ENCODE measurements at regions not wholly inside any gene's neighbourhood (a gene's known extent, or its start where the extent isn't known, plus 50 kb on each side); places are given as distances from the start of the nearest gene placed in this dataset.
A peak's percentile ranks its signal among the peaks of the same experiment; 100 is the strongest.
"Not testable (repeated sequence)": the region's sequence is repeated elsewhere in the genome, so short reads cannot be mapped to it uniquely, and the experiment has no call there.

DNA sequence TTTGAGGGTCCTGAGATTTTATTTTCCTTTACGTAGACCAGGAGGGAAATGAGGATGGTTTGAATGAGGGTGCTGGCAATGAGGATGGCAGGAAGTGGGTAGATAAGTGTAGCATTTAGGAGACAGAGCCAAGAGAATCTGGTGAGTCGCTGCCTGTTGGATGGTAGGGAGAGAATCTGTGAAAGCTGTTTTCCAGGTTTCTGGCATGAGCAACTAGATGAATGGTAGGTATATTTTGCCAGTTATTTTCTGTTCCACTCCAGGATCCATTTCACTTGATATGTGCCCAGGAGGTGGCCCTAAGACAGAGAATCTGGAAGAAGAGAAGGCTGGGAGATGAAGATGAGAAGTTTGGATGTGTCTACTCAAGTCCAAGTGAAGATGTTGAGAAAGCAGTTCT is 63.3 kb upstream of the VIPR2 start:
- no peak for DNase-seq (ENCODE audit: low spot score)

DNA sequence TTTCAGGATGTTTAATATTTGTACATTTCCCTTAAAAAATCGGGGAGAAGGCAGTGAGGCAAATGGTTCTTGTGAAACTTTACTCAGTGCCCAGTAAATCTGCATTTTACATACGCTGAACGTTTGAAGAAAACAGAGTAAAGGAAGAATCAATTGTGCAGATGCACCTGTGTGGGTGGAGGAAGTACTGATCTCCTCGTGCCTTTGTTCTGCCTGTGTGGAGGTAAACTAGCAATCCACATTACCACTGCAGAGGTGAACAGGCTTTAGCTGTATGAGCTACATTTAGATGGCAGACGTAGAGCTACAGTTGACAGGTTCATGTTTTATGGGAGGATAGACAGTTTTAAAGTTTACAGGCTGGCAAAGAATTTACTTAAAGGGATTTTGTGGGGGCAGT is 62.7 kb upstream of the VIPR2 start:
- peak; percentile 21 for DNase-seq (ENCODE audit: low spot score)

DNA sequence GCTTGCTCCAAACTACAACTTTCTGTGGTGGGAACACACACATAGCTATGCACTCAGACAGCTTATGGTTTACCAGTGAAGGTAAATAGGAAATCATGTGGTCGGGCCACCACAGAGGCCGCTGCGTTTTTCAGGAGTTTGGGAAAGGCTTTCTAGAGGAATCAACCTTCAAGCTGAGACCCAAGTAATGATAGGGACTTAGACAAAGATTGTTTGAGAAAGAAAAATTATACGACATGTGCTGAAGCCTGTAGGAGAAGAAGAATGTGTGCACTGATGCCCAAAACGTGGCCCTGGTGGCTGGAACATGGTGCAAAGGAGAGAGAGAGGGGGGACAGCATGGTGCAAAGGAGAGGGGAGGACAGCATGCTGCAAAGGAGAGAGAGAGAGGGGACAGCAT is 61.2 kb upstream of the VIPR2 start:
- no peak for DNase-seq (ENCODE audit: low spot score)

DNA sequence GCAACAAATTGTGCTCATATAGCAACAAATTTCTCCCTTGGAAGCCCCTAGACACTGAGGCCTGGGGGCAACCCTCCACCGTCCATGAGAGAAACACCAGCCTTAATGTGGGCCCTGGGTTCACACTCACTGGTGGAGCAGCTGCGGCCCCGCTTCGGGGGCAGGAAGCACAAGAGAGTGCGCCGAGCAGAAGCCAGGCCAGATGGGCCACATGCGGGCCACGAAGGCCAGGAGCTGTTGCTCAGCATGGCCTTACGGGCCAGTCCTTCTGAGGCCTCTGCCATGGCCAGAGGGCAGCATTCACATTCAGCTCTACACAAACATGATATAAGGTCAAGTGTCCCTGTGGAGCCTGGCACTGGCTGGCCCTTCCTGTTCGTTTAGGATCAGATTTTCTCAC is 60.0 kb upstream of the VIPR2 start:
- no peak for DNase-seq (ENCODE audit: low spot score)

DNA sequence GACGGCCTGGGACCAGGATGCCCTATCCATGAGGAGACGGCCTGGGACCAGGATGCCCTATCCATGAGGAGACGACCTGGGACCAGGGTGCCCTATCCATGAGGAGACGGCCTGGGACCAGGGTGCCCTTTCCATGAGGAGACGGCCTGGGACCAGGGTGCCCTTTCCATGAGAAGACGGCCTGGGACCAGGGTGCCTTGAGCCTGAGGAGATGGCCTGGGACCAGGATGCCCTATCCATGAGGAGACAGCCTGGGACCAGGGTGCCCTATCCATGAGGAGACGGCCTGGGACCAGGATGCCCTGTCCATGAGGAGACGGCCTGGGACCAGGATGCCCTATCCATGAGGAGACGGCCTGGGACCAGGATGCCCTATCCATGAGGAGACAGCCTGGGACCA is 58.6 kb upstream of the VIPR2 start:
- DNase-seq (ENCODE audit: low spot score): not testable (repeated sequence)

DNA sequence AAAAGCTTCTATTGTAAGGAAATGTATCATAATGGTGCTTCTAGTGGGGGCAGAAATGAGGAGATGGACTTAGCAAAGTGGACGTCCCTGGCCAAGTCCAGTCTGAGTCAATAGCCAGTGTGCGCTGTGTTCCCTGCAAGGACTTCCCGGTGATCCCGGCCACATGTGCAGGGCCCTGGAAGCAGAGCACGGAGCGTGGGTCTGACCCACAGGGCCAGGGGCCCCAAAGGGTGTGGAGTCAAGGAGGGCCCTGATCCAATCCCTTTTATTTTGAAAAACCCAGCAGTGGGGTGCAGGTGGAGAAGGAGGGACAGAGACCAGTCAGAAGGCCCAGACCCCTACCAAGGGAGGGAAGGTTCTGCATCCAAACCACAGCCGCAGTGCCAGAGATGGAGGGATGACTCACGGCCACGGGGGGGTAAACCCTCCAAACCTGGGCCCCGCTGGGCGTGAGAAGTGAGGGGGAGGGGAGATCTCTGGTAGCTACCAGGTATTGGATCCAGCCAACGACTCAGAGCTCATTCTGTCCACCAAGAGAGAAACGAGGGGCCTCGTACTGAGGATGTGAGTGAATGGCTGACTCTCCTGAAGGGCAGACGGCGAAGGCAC is 57.2 kb upstream of the VIPR2 start:
- no peak for DNase-seq (ENCODE audit: low spot score)

DNA sequence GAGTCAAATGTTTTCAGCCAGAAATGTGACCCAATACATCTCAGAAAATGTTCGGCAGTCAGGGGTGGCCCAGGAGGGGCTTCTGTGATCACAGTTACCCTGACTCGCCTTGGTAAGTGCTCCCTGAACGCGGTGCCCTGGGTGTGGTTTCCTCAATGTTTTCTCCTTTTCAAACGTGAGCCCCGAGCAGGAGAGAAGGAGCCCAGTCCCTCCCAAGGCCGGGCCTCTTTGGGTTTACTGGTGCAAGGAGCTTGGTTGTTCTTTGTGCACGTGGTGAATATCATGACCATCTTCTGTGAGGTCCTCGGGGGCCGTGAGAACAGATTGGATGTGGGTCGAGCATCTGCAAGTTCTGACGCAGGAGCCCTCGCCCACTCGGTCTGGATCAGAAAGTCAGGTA is 55.8 kb upstream of the VIPR2 start:
- DNase-seq (ENCODE audit: low spot score): no peak

DNA sequence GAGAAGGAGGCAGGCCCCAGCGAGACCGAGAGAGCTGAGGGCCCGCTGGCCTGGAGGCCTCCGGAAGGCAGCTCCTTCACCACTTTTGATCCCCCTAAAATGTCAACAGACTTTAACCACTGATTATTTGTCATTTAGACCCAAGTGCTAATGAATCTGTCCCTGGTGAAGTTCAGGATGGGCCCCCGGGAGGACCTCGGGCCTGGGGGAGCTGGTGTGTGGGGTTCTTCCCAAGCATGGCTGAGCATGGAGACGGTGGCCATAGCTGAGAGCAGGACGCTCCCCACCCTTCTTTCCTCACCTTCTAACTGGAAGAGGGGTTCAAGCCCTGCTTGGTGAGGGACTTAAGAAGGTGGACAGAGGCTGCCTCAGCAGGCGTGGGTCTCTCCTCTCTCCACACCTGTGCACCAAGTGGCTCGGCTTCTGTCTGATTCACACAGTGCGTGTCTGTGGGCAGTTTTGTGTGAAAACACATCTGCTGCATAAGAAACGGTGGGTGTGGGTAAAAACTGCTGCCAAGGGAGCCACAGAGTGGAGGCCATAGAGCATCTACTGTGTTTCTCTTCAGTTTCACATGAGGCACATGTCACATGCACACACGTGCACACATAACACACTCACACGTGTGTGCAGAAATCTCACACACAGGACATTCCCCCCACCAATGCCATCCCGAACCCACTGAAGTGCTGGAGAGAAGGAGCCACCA is 53.5 kb upstream of the VIPR2 start:
- DNase-seq (ENCODE audit: low spot score): no peak

DNA sequence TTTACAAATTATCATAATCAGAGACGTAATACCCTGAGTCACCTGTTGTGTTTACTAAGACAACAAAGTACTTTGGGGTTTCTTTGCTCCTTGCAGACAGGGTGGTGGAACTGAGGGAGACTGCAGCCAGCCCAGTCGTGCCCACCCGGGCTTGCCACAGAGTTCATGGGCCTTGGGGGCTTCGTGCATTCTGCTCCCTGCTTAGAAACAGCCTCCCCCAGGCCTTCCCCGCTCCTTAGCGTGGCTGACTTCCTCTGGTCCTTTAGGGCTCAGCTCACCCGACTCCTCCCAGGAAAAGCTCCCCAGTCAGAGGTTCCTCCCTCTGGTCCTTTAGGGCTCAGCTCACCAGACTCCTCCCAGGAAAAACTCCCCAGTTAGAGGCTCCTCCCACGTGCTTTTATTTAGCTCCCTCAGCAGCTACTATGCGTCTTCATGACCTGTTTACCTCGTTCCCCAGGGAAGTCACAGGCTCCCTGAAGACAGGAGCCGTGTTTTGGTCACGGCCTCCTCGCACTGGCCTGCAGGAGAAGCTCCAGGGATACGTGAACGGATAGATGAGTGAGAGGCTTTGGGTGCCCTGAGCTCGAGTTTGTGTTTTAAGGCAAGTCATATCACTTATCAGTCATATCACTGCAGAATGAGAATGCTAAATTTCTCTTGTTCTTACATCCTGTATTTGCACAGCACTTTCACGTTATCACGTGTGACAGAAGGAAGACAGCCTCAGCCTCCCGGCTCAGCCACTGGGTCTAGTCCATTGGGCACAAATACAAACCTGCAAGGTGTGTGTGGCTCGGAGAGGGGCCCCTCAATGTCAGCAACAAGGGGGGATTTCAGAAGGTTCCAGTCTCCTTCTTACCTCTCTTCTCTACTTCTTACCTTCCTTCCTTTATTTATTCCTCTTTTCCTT is 52.7 kb upstream of the VIPR2 start:
- peak; percentile 47 for DNase-seq (ENCODE audit: low spot score)

DNA sequence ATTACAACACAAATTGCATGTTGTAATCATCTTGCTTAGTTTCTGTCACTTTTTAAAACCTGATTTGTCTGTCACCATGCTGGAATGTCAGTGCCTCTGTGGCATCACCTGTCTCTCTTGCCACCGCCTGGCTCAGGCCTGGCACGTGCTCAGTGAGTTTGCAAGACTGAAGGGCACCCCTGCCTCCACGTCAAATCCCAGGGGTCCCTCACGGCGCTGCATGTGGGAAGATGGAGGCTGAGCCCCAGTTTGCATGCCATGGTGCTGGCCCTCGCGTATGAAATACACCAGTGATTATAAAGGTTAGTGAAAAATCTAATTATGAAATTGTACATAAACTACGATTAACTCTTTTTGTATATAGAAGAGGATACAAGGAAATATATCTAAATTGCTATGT is 51.9 kb upstream of the VIPR2 start:
- no peak for DNase-seq (ENCODE audit: low spot score)

DNA sequence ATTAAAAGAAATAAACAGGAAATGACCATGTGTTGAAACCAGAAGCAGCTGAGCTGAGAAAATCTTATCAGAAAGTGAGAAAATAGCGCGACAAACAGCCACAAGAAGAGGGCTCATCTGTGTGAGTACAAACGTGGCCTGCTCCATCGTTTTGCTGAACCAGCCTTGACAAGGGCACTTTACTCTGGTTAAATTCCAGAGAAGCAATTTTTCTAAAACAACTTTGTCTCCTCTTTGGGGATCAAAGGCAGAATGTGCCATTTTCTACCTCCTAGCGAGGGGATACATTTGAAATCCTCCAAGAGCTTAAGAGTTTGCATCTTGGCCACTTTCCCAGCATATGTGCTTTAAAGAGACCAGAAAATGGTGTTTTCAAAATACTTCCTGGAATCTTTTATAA is 51.3 kb upstream of the VIPR2 start:
- peak; percentile 34 for DNase-seq (ENCODE audit: low spot score)
